ENCODE measurements at regions not wholly inside any gene's neighbourhood (a gene's known extent, or its start where the extent isn't known, plus 50 kb on each side); places are given as distances from the start of the nearest gene placed in this dataset.

GRCh38 chr15:26083896-26084295 is 220.8 kb upstream of the ATP10A start:
- Histone ChIP-seq H3K27ac (no peak overlapping the region), H3K9me3 (no peaks in the 10 kb centered on the region), H3K4me1 (peaks cover 0 to 7% of the 10 kb centered on the region in 2 donors), H3K27me3 (no peaks in the 10 kb centered on the region), H3K36me3 (no peaks in the 10 kb centered on the region), H3K4me3 (no peak overlapping the region)
- TF ChIP-seq CTCF (IDR thresholded peaks at IDR 0.05): no peak
- no peak for DNase-seq (ENCODE audit: low spot score)

- H3K27me3 ChIP-seq: no peaks in the 10 kb centered on the region
- H3K27ac ChIP-seq: peak overlapping the region; percentile 90 to 94
- H3K4me3 ChIP-seq: no peak overlapping the region
These were observed 220.3 kb upstream of the ATP10A start for GRCh38 chr15:26083457-26083856.

GRCh38 chr15:26082221-26083109 is 219.3 kb upstream of the ATP10A start:
- Histone ChIP-seq H3K4me1 (peaks cover 0 to 7% of the 10 kb centered on the region in 2 donors), H3K9me3 (no peaks in the 10 kb centered on the region), H3K4me3 (peak overlapping the region; percentile 53 to 83), H3K27ac (peak overlapping the region; percentile 90 to 94), H3K27me3 (no peaks in the 10 kb centered on the region), H3K36me3 (no peaks in the 10 kb centered on the region)
- peak; percentile 99 for DNase-seq (ENCODE audit: low spot score)
- peak in 1 of 2 donors; percentile 27 for TF ChIP-seq CTCF (IDR thresholded peaks at IDR 0.05)

More at GRCh38 chr15:26083457-26083856, 220.3 kb upstream of the ATP10A start:
- no peaks in the 10 kb centered on the region for H3K36me3 ChIP-seq
- no peaks in the 10 kb centered on the region for H3K9me3 ChIP-seq
- no peak for TF ChIP-seq CTCF (IDR thresholded peaks at IDR 0.05)
- H3K4me1 ChIP-seq: peaks cover 0 to 7% of the 10 kb centered on the region in 2 donors
- no peak for DNase-seq (ENCODE audit: low spot score)

GRCh38 chr15:26081758-26082220 is 218.7 kb upstream of the ATP10A start:
- Histone ChIP-seq H3K36me3 (no peaks in the 10 kb centered on the region), H3K4me1 (peaks cover 0 to 7% of the 10 kb centered on the region in 2 donors), H3K9me3 (no peaks in the 10 kb centered on the region), H3K27me3 (no peaks in the 10 kb centered on the region), H3K27ac (peak overlapping the region; percentile 17 to 24), H3K4me3 (peak overlapping the region in 1 of 2 donors; percentile 83)
- TF ChIP-seq CTCF (IDR thresholded peaks at IDR 0.05): no peak
- no peak for DNase-seq (ENCODE audit: low spot score)

GRCh38 chr15:26075770-26076169 is 212.6 kb upstream of the ATP10A start:
- Histone ChIP-seq H3K36me3 (no peaks in the 10 kb centered on the region), H3K4me3 (no peak overlapping the region), H3K27me3 (no peaks in the 10 kb centered on the region), H3K27ac (no peak overlapping the region), H3K4me1 (no peaks in the 10 kb centered on the region), H3K9me3 (no peaks in the 10 kb centered on the region)
- DNase-seq (ENCODE audit: low spot score): no peak
- TF ChIP-seq CTCF (IDR thresholded peaks at IDR 0.05): no peak
